NT2/D1 (cell line): ENCODE measurements at regions not wholly inside any gene's neighbourhood (a gene's known extent, or its start where the extent isn't known, plus 50 kb on each side); places are given as distances from the start of the nearest gene placed in this dataset.

ENCODE experiments used
- YY1 ChIP-seq: IDR thresholded peaks from 2 replicates; pipeline ENCODE4 v1.6.1; 2011; ENCODE audit not compliant: insufficient read length, insufficient read depth
- ZNF274 ChIP-seq: IDR thresholded peaks from 2 replicates; pipeline ENCODE4 v1.6.1; 2011; ENCODE audit warnings: mild to moderate bottlenecking, low read depth, low read length

DNA sequence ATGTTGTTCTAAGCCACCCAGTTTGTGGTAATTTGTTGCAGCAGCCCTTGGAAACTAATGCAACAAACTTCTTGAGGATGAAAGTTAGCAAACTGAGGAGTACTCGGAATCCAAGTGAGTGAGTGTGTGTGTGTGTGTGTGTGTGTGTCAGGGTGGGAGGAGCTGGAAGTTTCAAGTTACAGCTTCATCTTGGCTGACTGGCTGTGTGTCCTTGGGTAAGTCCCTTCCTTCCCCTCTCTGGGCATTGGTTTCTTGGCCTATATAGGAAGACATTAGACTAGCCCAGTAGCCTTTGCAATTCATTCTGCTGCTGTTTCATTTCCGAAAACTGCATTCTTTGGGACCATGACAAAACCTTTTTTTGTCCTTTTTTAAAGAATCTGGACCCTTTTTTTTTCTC is 157.2 kb downstream of the MELK start:
- no peak for TF ChIP-seq ZNF274
- no peak for TF ChIP-seq YY1
